HepG2 (cell line): ENCODE measurements at regions not wholly inside any gene's neighbourhood (a gene's known extent, or its start where the extent isn't known, plus 50 kb on each side); places are given as distances from the start of the nearest gene placed in this dataset.

Source experiments
- BRD4 ChIP-seq: sonication (generic); formaldehyde crosslinking; IDR thresholded peaks from 2 replicates; pipeline ENCODE4 v1.4.0; 2020; ENCODE audit warnings: missing genetic modification reagents
- NFIC ChIP-seq: IDR thresholded peaks from 2 replicates; pipeline ENCODE4 v1.6.1; 2012; ENCODE audit warnings: mild to moderate bottlenecking, low read length, inconsistent platforms
- SP5 ChIP-seq: IDR thresholded peaks from 2 replicates; pipeline ENCODE4 v1.6.1; 2016; ENCODE audit warnings: low read depth, borderline replicate concordance
- TBP ChIP-seq: sonication (generic); formaldehyde crosslinking; IDR thresholded peaks from 2 replicates; pipeline ENCODE4 v1.5.0; 2020; ENCODE audit warnings: missing genetic modification reagents
- THAP7 ChIP-seq: sonication (generic); formaldehyde crosslinking; IDR thresholded peaks from 2 replicates; pipeline ENCODE4 v1.8.1; 2023; ENCODE audit warnings: mild to moderate bottlenecking, missing genetic modification reagents
- ZBTB21 ChIP-seq: sonication (generic); formaldehyde crosslinking; IDR thresholded peaks from 2 replicates; pipeline ENCODE4 v1.4.0; 2020; ENCODE audit warnings: missing genetic modification reagents

- TF ChIP-seq THAP7 (CRISPR knock-in tag) (no peak), ZBTB21 (CRISPR knock-in tag) (no peak), TBP (CRISPR knock-in tag) (no peak), NFIC (no peak), BRD4 (CRISPR knock-in tag) (no peak), SP5 (CRISPR knock-in tag) (no peak)
Observed at GRCh38 chr12:131500564-131500963, 210.3 kb upstream of the SFSWAP start.
